K562 (cell line): ENCODE measurements at regions not wholly inside any gene's neighbourhood (a gene's known extent, or its start where the extent isn't known, plus 50 kb on each side); places are given as distances from the start of the nearest gene placed in this dataset.

ENCODE experiments used
- ATAC-seq: fragments of 200-7000 bp; cut with Tn5 transposase; 3 replicates; pipeline ENCODE4 v1.9.1; 2020; ENCODE audit warnings: moderate library complexity
- BruUV-seq: library from RNA; stranded (reverse); fragments of 400-500 nt; replicated peaks from 2 replicates; lab custom pipeline; 2021; lab: Mats Ljungman, UMichigan
- CTCF ChIA-PET: fragments of 300-600 bp; formaldehyde crosslinking; extraction: SDS; loops from one replicate; lab custom pipeline; 2021; ENCODE audit warnings: low intra/inter-chr PET ratio; lab: Yijun Ruan, JAX
- POLR2A ChIA-PET: fragments of 300-600, 350-650 bp; sonication (Branson Sonifier 250); formaldehyde crosslinking; extraction: SDS; loops from one replicate; lab custom pipeline; 2021; ENCODE audit warnings: antibody characterized with exemption, inconsistent platforms; lab: Yijun Ruan, JAX
- DNase-seq, 4 experiments: peaks; one replicate each; pipeline versions ENCODE4 v3.0.0 to v3.0.0-alpha.2; 2011 to 2018; ENCODE audit warnings: low spot score in 3 of 4, mixed read lengths in 3 of 4; ENCODE audit errors: extremely low read depth in 1 of 4
- FAIRE-seq: peaks from 2 replicates; lab custom pipeline; 2011; peaks lifted over from hg19 to GRCh38; lab: Jason Lieb, UNC
- H2AFZ ChIP-seq: 2 replicates; pipeline ENCODE4 v1.6.0; 2011; ENCODE audit warnings: low read depth, low read length, control low read depth, inconsistent platforms
- H3K27ac ChIP-seq: fragments of 200-600 bp; 3 replicates; pipeline ENCODE4 v1.8.0; 2011; ENCODE audit warnings: low read depth, mild to moderate bottlenecking, control low read depth, inconsistent platforms, low read length, moderate library complexity, mixed read lengths; ENCODE audit errors: extremely low read depth
- H3K27me3 ChIP-seq, 2 experiments: fragments of 300-600 bp in 1 of 2; 2 replicates in 1 of 2; 3 replicates in 1 of 2; pipeline versions ENCODE4 v1.6.0 to v1.8.0; 2011; ENCODE audit warnings: inconsistent platforms in 2 of 2, low read length in 2 of 2, mild to moderate bottlenecking in 1 of 2, mixed read lengths in 1 of 2, moderate library complexity in 1 of 2; ENCODE audit not compliant: control insufficient read depth in 2 of 2, insufficient read depth in 2 of 2
- H3K36me3 ChIP-seq: fragments of 300-600 bp; 3 replicates; pipeline ENCODE4 v1.8.0; 2011; ENCODE audit warnings: mild to moderate bottlenecking, low read length, inconsistent platforms; ENCODE audit not compliant: control insufficient read depth, insufficient read depth
- H3K4me1 ChIP-seq, 2 experiments: fragments of 200-600 bp in 1 of 2; replicated peaks in 1 of 2; 2 replicates in 1 of 2; 3 replicates in 1 of 2; pipeline versions ENCODE4 v1.5.1 to v1.8.0; 2011; ENCODE audit warnings: inconsistent platforms in 2 of 2, low read length in 2 of 2, mild to moderate bottlenecking in 1 of 2, mixed read lengths in 1 of 2, moderate library complexity in 1 of 2; ENCODE audit not compliant: control insufficient read depth in 2 of 2, insufficient read depth in 2 of 2
- H3K4me2 ChIP-seq: 2 replicates; pipeline ENCODE4 v1.6.1; 2011; ENCODE audit warnings: low read length, control low read depth, inconsistent platforms, mixed read lengths; ENCODE audit not compliant: insufficient read depth
- H3K4me3 ChIP-seq: fragments of 200-600 bp; sonication (generic), shearing (Covaris generic); 2 replicates; pipeline ENCODE4 v1.5.1; 2016; ENCODE audit warnings: control low read depth, inconsistent platforms
- H3K79me2 ChIP-seq: fragments of 200-600 bp; 3 replicates; pipeline ENCODE4 v1.8.0; 2011; ENCODE audit warnings: low read length, inconsistent platforms; ENCODE audit not compliant: control insufficient read depth, insufficient read depth
- H3K9ac ChIP-seq, 2 experiments: 2 replicates each; pipeline versions ENCODE4 v1.6.0 to v1.6.1; 2011; ENCODE audit warnings: low read depth in 2 of 2, low read length in 2 of 2, control low read depth in 1 of 2, inconsistent platforms in 1 of 2, mild to moderate bottlenecking in 1 of 2, mixed read lengths in 1 of 2; ENCODE audit not compliant: insufficient read depth in 1 of 2
- H3K9me1 ChIP-seq: one replicate; pipeline ENCODE4 v1.6.0; 2011; ENCODE audit warnings: inconsistent platforms, mild to moderate bottlenecking, low read length, moderate library complexity; ENCODE audit not compliant: control insufficient read depth, insufficient read depth
- H3K9me3 ChIP-seq: replicated peaks from 2 replicates; pipeline ENCODE4 v1.5.1; 2011; ENCODE audit warnings: low read depth, low read length, inconsistent platforms; ENCODE audit not compliant: control insufficient read depth, insufficient read depth
- H4K20me1 ChIP-seq: replicated peaks from 2 replicates; pipeline ENCODE4 v1.6.1; 2011; ENCODE audit warnings: low read length, inconsistent platforms, mixed read lengths; ENCODE audit not compliant: control insufficient read depth, insufficient read depth
- ETV5 ChIP-seq: sonication (generic); formaldehyde crosslinking; IDR thresholded peaks from 2 replicates; pipeline ENCODE4 v1.4.0; 2020; ENCODE audit warnings: low read depth, mild to moderate bottlenecking, missing genetic modification reagents
- HIVEP1 ChIP-seq: fragments of 250-450 bp; sonication (Bioruptor Pico); IDR thresholded peaks from 2 replicates; pipeline ENCODE4 v1.4.0; 2020; ENCODE audit warnings: mild to moderate bottlenecking
- KAT8 ChIP-seq: fragments of 450-650 bp; IDR thresholded peaks from 2 replicates; pipeline ENCODE4 v1.6.1; 2016; ENCODE audit warnings: low read depth, mild to moderate bottlenecking
- KDM4B ChIP-seq, 2 experiments: fragments of 450-650 bp in 1 of 2; sonication (generic) in 1 of 2; IDR thresholded peaks; 2 replicates each; pipeline ENCODE4 v1.6.1; 2016 to 2017; ENCODE audit warnings: borderline replicate concordance in 2 of 2, antibody characterized with exemption in 1 of 2, low read depth in 1 of 2, mild to moderate bottlenecking in 1 of 2
- NBN ChIP-seq: fragments of 450-650 bp; IDR thresholded peaks from 2 replicates; pipeline ENCODE4 v1.6.1; 2016; ENCODE audit warnings: low read depth, mild to moderate bottlenecking
- RBM17 ChIP-seq: fragments of 200-400 bp; formaldehyde crosslinking; IDR thresholded peaks from 2 replicates; pipeline ENCODE4 v1.6.1; 2017; ENCODE audit warnings: low read depth, mild to moderate bottlenecking, low read length, borderline replicate concordance
- TAF7 ChIP-seq: fragments of 450-650 bp; IDR thresholded peaks from 2 replicates; pipeline ENCODE4 v1.6.1; 2016; ENCODE audit warnings: missing genetic modification characterization, missing compliant biosample characterization
- ZBTB7A ChIP-seq: IDR thresholded peaks from 2 replicates; pipeline ENCODE4 v1.6.1; 2011; ENCODE audit warnings: low read depth, mild to moderate bottlenecking, low read length, moderate library complexity, borderline replicate concordance; ENCODE audit not compliant: control insufficient read depth
- ZNF253 ChIP-seq: fragments of 250-450 bp; sonication (Bioruptor Pico); conservative IDR thresholded peaks from 2 replicates; pipeline ENCODE4 v1.6.1; 2021; ENCODE audit warnings: mild to moderate bottlenecking
- WGBS: fragments of 100-300 bp; shearing (Covaris generic); methylation state at CpG from one replicate; pipeline ENCODE4 v1.1.6; 2016; ENCODE audit warnings: low coverage, mixed read lengths; ENCODE audit not compliant: insufficient coverage; ENCODE audit errors: missing lambda C conversion rate; 5-methylcytosine and 5-hydroxymethylcytosine counted together
- in situ Hi-C: fragments of 300-500 bp; cut with MboI; formaldehyde crosslinking; loops from 4 replicates; pipeline ENCODE4 v1.15.0; 2018; ENCODE audit warnings: inconsistent platforms, mixed read lengths
- intact Hi-C: fragments of 100-400 bp; cut with micrococcal nuclease; formaldehyde crosslinking; loops from 2 replicates; pipeline ENCODE4 v1.14.2; 2022
- TF ChIP-seq, protein P1 (sequence below): fragments of 250-450 bp; sonication (Bioruptor Pico); IDR thresholded peaks from 2 replicates; pipeline ENCODE4 v1.8.0; 2021; ENCODE audit warnings: moderate library complexity, mild to moderate bottlenecking, inconsistent platforms

DNA sequence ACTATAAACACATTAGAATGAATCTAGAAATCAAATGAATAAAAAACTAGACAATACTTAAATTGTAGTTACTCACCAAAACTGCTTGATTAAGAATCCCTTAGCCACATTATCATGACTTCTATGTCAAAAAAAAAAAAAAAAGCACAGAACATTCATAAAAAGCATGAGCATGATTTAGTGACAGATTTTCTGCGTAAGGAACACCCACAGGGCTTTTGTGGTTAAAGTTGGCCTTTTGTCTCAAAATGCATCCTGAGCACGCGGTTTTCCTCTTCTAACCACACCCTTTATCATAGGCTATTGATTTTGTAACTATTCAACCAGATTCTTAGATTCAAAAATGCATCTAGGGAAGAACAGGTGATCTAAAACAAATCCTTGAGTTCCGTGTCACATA lies 334.0 kb upstream of the NR2F2 start:
- no TSS peak for BruUV-seq
- no peak for FAIRE-seq
- ChIA-PET CTCF (no interaction called here), POLR2A (no interaction called here)
- H3K27ac ChIP-seq: no peak overlapping the region
- in situ Hi-C loops (no loop called here), intact Hi-C loops (no loop called here)
- TF ChIP-seq TAF7: no peak
- TF ChIP-seq, protein P1, sequence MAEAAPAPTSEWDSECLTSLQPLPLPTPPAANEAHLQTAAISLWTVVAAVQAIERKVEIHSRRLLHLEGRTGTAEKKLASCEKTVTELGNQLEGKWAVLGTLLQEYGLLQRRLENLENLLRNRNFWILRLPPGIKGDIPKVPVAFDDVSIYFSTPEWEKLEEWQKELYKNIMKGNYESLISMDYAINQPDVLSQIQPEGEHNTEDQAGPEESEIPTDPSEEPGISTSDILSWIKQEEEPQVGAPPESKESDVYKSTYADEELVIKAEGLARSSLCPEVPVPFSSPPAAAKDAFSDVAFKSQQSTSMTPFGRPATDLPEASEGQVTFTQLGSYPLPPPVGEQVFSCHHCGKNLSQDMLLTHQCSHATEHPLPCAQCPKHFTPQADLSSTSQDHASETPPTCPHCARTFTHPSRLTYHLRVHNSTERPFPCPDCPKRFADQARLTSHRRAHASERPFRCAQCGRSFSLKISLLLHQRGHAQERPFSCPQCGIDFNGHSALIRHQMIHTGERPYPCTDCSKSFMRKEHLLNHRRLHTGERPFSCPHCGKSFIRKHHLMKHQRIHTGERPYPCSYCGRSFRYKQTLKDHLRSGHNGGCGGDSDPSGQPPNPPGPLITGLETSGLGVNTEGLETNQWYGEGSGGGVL (CRISPR knock-in tag): no peak
- TF ChIP-seq ETV5 (CRISPR knock-in tag): no peak
- no peak for TF ChIP-seq ZBTB7A
- no peak for TF ChIP-seq RBM17
- no peak for TF ChIP-seq KAT8
- no peak for TF ChIP-seq ZNF253 (CRISPR knock-in tag)
- no peak for TF ChIP-seq KDM4B (IDR thresholded peaks at IDR 0.05; ENCODE audit: borderline replicate concordance in 2 of 2, low read depth in 1 of 2)
- TF ChIP-seq NBN: no peak
- no peak for TF ChIP-seq HIVEP1 (CRISPR knock-in tag)
- DNase-seq: no peak
- no peaks in the 10 kb centered on the region for H3K36me3 ChIP-seq
- H3K9ac ChIP-seq: no peak overlapping the region
- H3K9me3 ChIP-seq: no peaks in the 10 kb centered on the region
- no peak overlapping the region for H3K4me3 ChIP-seq
- H3K4me2 ChIP-seq: no peak overlapping the region
- no peaks in the 10 kb centered on the region for H3K4me1 ChIP-seq
- H3K9me1 ChIP-seq: no peaks in the 10 kb centered on the region
- H3K27me3 ChIP-seq: no peaks in the 10 kb centered on the region
- 28% methylated on average over 4 of the region's 4 CpGs for WGBS
- H4K20me1 ChIP-seq: no peaks in the 10 kb centered on the region
- no peaks in the 10 kb centered on the region for H3K79me2 ChIP-seq
- no peak for ATAC-seq
- no peak overlapping the region for H2AFZ ChIP-seq
